HL-60 (cell line): ENCODE measurements at regions not wholly inside any gene's neighbourhood (a gene's known extent, or its start where the extent isn't known, plus 50 kb on each side); places are given as distances from the start of the nearest gene placed in this dataset.

Source experiments
- DNase-seq, 2 experiments: peaks; one replicate each; pipeline ENCODE4 v3.0.0-alpha.2; 2010 to 2020; ENCODE audit warnings: low read depth in 1 of 2, low spot score in 1 of 2
- H3K27ac ChIP-seq: fragments of 250-450 bp; sonication (Bioruptor Pico); replicated peaks from 2 replicates; pipeline ENCODE4 v1.5.1; 2020; ENCODE audit warnings: mild to moderate bottlenecking, moderate library complexity
- H3K27me3 ChIP-seq: fragments of 250-450 bp; sonication (Bioruptor Pico); 2 replicates; pipeline ENCODE4 v1.5.1; 2021; ENCODE audit warnings: mild to moderate bottlenecking, moderate library complexity; ENCODE audit not compliant: insufficient read depth, poor library complexity, severe bottlenecking
- H3K4me3 ChIP-seq: replicated peaks from 2 replicates; pipeline ENCODE4 v1.5.1; 2011; ENCODE audit warnings: mild to moderate bottlenecking, control low read depth, low read length; ENCODE audit not compliant: insufficient read depth
- CTCF ChIP-seq: IDR thresholded peaks from one replicate; pipeline ENCODE4 v1.5.1; 2011; ENCODE audit warnings: low read length, control low read depth, inconsistent platforms; ENCODE audit not compliant: insufficient read depth
- GABPA ChIP-seq: IDR thresholded peaks from 2 replicates; pipeline ENCODE4 v1.6.1; 2012; ENCODE audit warnings: low read depth
- POLR2AphosphoS5 ChIP-seq: IDR thresholded peaks from 2 replicates; pipeline ENCODE4 v1.6.1; 2012; ENCODE audit warnings: low read depth
- REST ChIP-seq: IDR thresholded peaks from 2 replicates; pipeline ENCODE4 v1.6.1; 2012; ENCODE audit warnings: low read depth; ENCODE audit not compliant: insufficient replicate concordance
- SPI1 ChIP-seq: IDR thresholded peaks from 2 replicates; pipeline ENCODE4 v1.6.1; 2012; ENCODE audit warnings: low read depth, mild to moderate bottlenecking, borderline replicate concordance

GRCh38 chr5:160929360-160929759 lies 77.3 kb upstream of the ATP10B start:
- Histone ChIP-seq H3K27me3 (no peaks in the 10 kb centered on the region), H3K4me3 (no peak overlapping the region), H3K27ac (no peak overlapping the region)
- no peak for TF ChIP-seq GABPA
- no peak for TF ChIP-seq POLR2AphosphoS5
- no peak for TF ChIP-seq REST
- no peak for DNase-seq

GRCh38 chr5:160926428-160926827 lies 74.4 kb upstream of the ATP10B start:
- DNase-seq = peak in 1 of 2 experiments; percentile 58
- no peak overlapping the region for H3K27ac ChIP-seq
- no peak overlapping the region for H3K4me3 ChIP-seq
- H3K27me3 ChIP-seq = no peaks in the 10 kb centered on the region
- no peak for TF ChIP-seq CTCF
- no peak for TF ChIP-seq REST
- TF ChIP-seq POLR2AphosphoS5 = no peak
- TF ChIP-seq GABPA = no peak
- TF ChIP-seq SPI1 = no peak

GRCh38 chr5:160925281-160925680 lies 73.3 kb upstream of the ATP10B start:
- Histone ChIP-seq H3K4me3 (no peak overlapping the region), H3K27me3 (no peaks in the 10 kb centered on the region), H3K27ac (no peak overlapping the region)
- DNase-seq = no peak
- no peak for TF ChIP-seq REST
- TF ChIP-seq CTCF = no peak
- TF ChIP-seq GABPA = no peak
- no peak for TF ChIP-seq POLR2AphosphoS5
- TF ChIP-seq SPI1 = no peak
